22Rv1 (cell line): ENCODE measurements at regions not wholly inside any gene's neighbourhood (a gene's known extent, or its start where the extent isn't known, plus 50 kb on each side); places are given as distances from the start of the nearest gene placed in this dataset.

Source experiments
- ZFX ChIP-seq: fragments of 450-650 bp; IDR thresholded peaks from 2 replicates; pipeline ENCODE4 v1.6.1; 2017; ENCODE audit warnings: antibody characterized with exemption, borderline replicate concordance
- TF ChIP-seq, protein P1 (sequence below): fragments of 450-650 bp; IDR thresholded peaks from 2 replicates; pipeline ENCODE4 v1.5.1; 2017; ENCODE audit warnings: mild to moderate bottlenecking

GRCh38 chr6:169051371-169051770 is 202.3 kb downstream of the THBS2 start:
- TF ChIP-seq, protein P1, sequence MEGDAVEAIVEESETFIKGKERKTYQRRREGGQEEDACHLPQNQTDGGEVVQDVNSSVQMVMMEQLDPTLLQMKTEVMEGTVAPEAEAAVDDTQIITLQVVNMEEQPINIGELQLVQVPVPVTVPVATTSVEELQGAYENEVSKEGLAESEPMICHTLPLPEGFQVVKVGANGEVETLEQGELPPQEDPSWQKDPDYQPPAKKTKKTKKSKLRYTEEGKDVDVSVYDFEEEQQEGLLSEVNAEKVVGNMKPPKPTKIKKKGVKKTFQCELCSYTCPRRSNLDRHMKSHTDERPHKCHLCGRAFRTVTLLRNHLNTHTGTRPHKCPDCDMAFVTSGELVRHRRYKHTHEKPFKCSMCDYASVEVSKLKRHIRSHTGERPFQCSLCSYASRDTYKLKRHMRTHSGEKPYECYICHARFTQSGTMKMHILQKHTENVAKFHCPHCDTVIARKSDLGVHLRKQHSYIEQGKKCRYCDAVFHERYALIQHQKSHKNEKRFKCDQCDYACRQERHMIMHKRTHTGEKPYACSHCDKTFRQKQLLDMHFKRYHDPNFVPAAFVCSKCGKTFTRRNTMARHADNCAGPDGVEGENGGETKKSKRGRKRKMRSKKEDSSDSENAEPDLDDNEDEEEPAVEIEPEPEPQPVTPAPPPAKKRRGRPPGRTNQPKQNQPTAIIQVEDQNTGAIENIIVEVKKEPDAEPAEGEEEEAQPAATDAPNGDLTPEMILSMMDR, result no peak
- no peak for TF ChIP-seq ZFX
